Mesenchymal stem cell (in vitro differentiated cells and primary cell): ENCODE measurements at regions not wholly inside any gene's neighbourhood (a gene's known extent, or its start where the extent isn't known, plus 50 kb on each side); places are given as distances from the start of the nearest gene placed in this dataset.

Experiments used
- DNase-seq: peaks from one replicate; pipeline ENCODE4 v3.0.0-alpha.2; 2013
- H2AFZ ChIP-seq: one replicate; pipeline ENCODE4 v1.6.1; 2013; ENCODE audit warnings: low read depth, mild to moderate bottlenecking, control low read depth, inconsistent platforms, low read length, moderate library complexity
- H2AK5ac ChIP-seq: 2 replicates; pipeline ENCODE4 v1.6.1; 2013; ENCODE audit warnings: low read length, moderate library complexity, mild to moderate bottlenecking, inconsistent platforms; ENCODE audit not compliant: severe bottlenecking
- H2BK120ac ChIP-seq: one replicate; pipeline ENCODE4 v1.6.1; 2013; ENCODE audit warnings: low read depth, mild to moderate bottlenecking, inconsistent platforms, low read length, moderate library complexity
- H2BK12ac ChIP-seq, 2 experiments: one replicate each; pipeline ENCODE4 v1.6.1; 2013; ENCODE audit warnings: inconsistent platforms in 2 of 2, low read length in 2 of 2, mild to moderate bottlenecking in 2 of 2, moderate library complexity in 2 of 2, control low read depth in 1 of 2
- H2BK15ac ChIP-seq: one replicate; pipeline ENCODE4 v1.6.1; 2013; ENCODE audit warnings: mild to moderate bottlenecking, low read depth, inconsistent platforms; ENCODE audit not compliant: poor library complexity, severe bottlenecking
- H2BK5ac ChIP-seq: 2 replicates; pipeline ENCODE4 v1.6.1; 2013; ENCODE audit warnings: low read depth, mild to moderate bottlenecking, low read length, control low read depth, inconsistent platforms; ENCODE audit not compliant: poor library complexity, severe bottlenecking
- H3K14ac ChIP-seq, 2 experiments: one replicate each; pipeline ENCODE4 v1.6.1; 2013; ENCODE audit warnings: inconsistent platforms in 2 of 2, low read length in 2 of 2, control low read depth in 1 of 2, mild to moderate bottlenecking in 1 of 2, moderate library complexity in 1 of 2
- H3K18ac ChIP-seq, 2 experiments: one replicate each; pipeline ENCODE4 v1.6.1; 2013; ENCODE audit warnings: inconsistent platforms in 2 of 2, low read length in 2 of 2, control low read depth in 1 of 2, low read depth in 1 of 2, mild to moderate bottlenecking in 1 of 2
- H3K23ac ChIP-seq, 2 experiments: one replicate each; pipeline ENCODE4 v1.6.1; 2013; ENCODE audit warnings: inconsistent platforms in 2 of 2, low read length in 2 of 2, mild to moderate bottlenecking in 2 of 2, moderate library complexity in 2 of 2, control low read depth in 1 of 2
- H3K27ac ChIP-seq: 2 replicates; pipeline ENCODE4 v1.5.1; 2013; ENCODE audit warnings: mild to moderate bottlenecking, moderate library complexity, low read length, control low read depth, inconsistent platforms; ENCODE audit not compliant: poor library complexity, severe bottlenecking
- H3K27me3 ChIP-seq, 2 experiments: 2 replicates each; pipeline versions ENCODE4 v1.6.1 to v1.7.0; 2013; ENCODE audit warnings: low read length in 2 of 2, mild to moderate bottlenecking in 2 of 2, moderate library complexity in 2 of 2, control low read depth in 1 of 2, inconsistent platforms in 1 of 2; ENCODE audit not compliant: control insufficient read depth in 1 of 2, insufficient read depth in 1 of 2
- H3K36me3 ChIP-seq, 2 experiments: 2 replicates each; pipeline versions ENCODE4 v1.6.1 to v1.7.0; 2013; ENCODE audit warnings: low read length in 2 of 2, control low read depth in 1 of 2, inconsistent platforms in 1 of 2, low read depth in 1 of 2, mild to moderate bottlenecking in 1 of 2; ENCODE audit not compliant: insufficient read depth in 2 of 2, control insufficient read depth in 1 of 2
- H3K4ac ChIP-seq, 2 experiments: one replicate each; pipeline ENCODE4 v1.6.1; 2013; ENCODE audit warnings: inconsistent platforms in 2 of 2, low read length in 2 of 2, mild to moderate bottlenecking in 2 of 2, moderate library complexity in 2 of 2, control low read depth in 1 of 2, low read depth in 1 of 2
- H3K4me1 ChIP-seq: 2 replicates; pipeline ENCODE4 v1.6.1; 2013; ENCODE audit warnings: low read depth, low read length, control low read depth; ENCODE audit not compliant: control insufficient read depth, insufficient read depth
- H3K4me2 ChIP-seq: 2 replicates; pipeline ENCODE4 v1.6.1; 2013; ENCODE audit warnings: low read length, mild to moderate bottlenecking, inconsistent platforms; ENCODE audit not compliant: poor library complexity, severe bottlenecking
- H3K4me3 ChIP-seq, 2 experiments: 2 replicates each; pipeline versions ENCODE4 v1.5.1 to v1.7.0; 2013; ENCODE audit warnings: low read length in 2 of 2, mild to moderate bottlenecking in 2 of 2, control low read depth in 1 of 2, low read depth in 1 of 2; ENCODE audit not compliant: insufficient read depth in 1 of 2
- H3K79me1 ChIP-seq: replicated peaks from 2 replicates; pipeline ENCODE4 v1.6.1; 2013; ENCODE audit warnings: mild to moderate bottlenecking, control low read depth, low read length, inconsistent platforms; ENCODE audit not compliant: poor library complexity, severe bottlenecking
- H3K9ac ChIP-seq: 2 replicates; pipeline ENCODE4 v1.7.0; 2013; ENCODE audit warnings: mild to moderate bottlenecking, low read length, moderate library complexity
- H3K9me3 ChIP-seq: 2 replicates; pipeline ENCODE4 v1.7.0; 2013; ENCODE audit warnings: mild to moderate bottlenecking, low read length; ENCODE audit not compliant: control insufficient read depth
- H4K8ac ChIP-seq: one replicate; pipeline ENCODE4 v1.6.1; 2013; ENCODE audit warnings: inconsistent platforms, mild to moderate bottlenecking, low read length, moderate library complexity
- H4K91ac ChIP-seq: one replicate; pipeline ENCODE4 v1.6.1; 2013; ENCODE audit warnings: mild to moderate bottlenecking, low read length, inconsistent platforms
- whole genome bisulfite sequencing: methylation state at CpG from one replicate; pipeline ENCODE4 v1.1.7; 2013; ENCODE audit warnings: mixed read lengths; 5-methylcytosine and 5-hydroxymethylcytosine counted together

GRCh38 chr5:23963449-23963848, 456.0 kb downstream of the PRDM9 start:
- Histone ChIP-seq H3K27ac (no peak overlapping the region), H3K36me3 (no peaks in the 10 kb centered on the region), H4K8ac (no peak overlapping the region), H2BK5ac (no peak overlapping the region), H3K79me1 (no peaks in the 10 kb centered on the region), H4K91ac (no peak overlapping the region), H3K4ac (no peak overlapping the region), H3K4me1 (no peaks in the 10 kb centered on the region), H3K9me3 (peaks cover 5% of the 10 kb centered on the region), H3K18ac (no peak overlapping the region), H2AFZ (no peak overlapping the region), H3K4me3 (no peak overlapping the region), H2BK120ac (no peak overlapping the region), H3K14ac (no peak overlapping the region), H3K27me3 (no peaks in the 10 kb centered on the region), H2BK15ac (no peak overlapping the region), H3K9ac (no peak overlapping the region), H3K4me2 (no peak overlapping the region), H2AK5ac (no peak overlapping the region), H3K23ac (no peak overlapping the region), H2BK12ac (no peak overlapping the region)
- WGBS, result 76% methylated on average over 4 of the region's 5 CpGs
- DNase-seq, result no peak

GRCh38 chr5:23977365-23977764, 470.0 kb downstream of the PRDM9 start:
- Histone ChIP-seq H2BK15ac (no peak overlapping the region), H2AFZ (no peak overlapping the region), H3K36me3 (no peaks in the 10 kb centered on the region), H3K14ac (no peak overlapping the region), H3K4me1 (no peaks in the 10 kb centered on the region), H3K18ac (no peak overlapping the region), H4K8ac (no peak overlapping the region), H3K4me2 (no peak overlapping the region), H4K91ac (no peak overlapping the region), H2BK120ac (no peak overlapping the region), H2BK5ac (no peak overlapping the region), H2BK12ac (no peak overlapping the region), H3K4me3 (no peak overlapping the region), H3K79me1 (no peaks in the 10 kb centered on the region), H2AK5ac (no peak overlapping the region), H3K27ac (no peak overlapping the region), H3K23ac (no peak overlapping the region), H3K27me3 (no peaks in the 10 kb centered on the region), H3K9ac (no peak overlapping the region), H3K4ac (no peak overlapping the region), H3K9me3 (peaks cover 36% of the 10 kb centered on the region)
- DNase-seq, result no peak
- 69% methylated on average over 6 of the region's 6 CpGs for WGBS

DNA sequence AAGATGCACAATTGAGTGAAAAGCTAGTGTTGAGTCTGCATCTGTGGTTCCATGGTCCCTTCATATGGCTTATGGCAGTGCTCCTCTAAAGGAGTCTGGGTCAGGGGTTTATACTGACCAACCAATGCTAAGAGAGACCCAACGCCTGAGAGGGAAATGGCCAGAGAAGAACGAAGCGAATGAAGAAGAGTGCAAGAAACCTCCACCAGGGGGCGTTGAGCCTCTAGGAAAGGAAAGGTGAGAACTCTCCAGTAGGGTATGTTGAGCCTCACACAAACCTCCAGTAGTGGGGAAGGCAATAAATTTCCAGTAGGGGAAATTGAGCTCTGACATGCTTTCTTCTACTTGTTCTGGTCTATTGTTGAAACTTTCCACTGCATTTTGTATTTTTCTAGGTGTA, 470.6 kb downstream of the PRDM9 start:
- no peak overlapping the region for H4K91ac ChIP-seq
- H3K18ac ChIP-seq, result no peak overlapping the region
- H2BK5ac ChIP-seq, result no peak overlapping the region
- H3K36me3 ChIP-seq, result no peaks in the 10 kb centered on the region
- no peak overlapping the region for H3K4me3 ChIP-seq
- no peaks in the 10 kb centered on the region for H3K4me1 ChIP-seq
- no peak overlapping the region for H3K9ac ChIP-seq
- H3K79me1 ChIP-seq, result no peaks in the 10 kb centered on the region
- no peak overlapping the region for H3K4me2 ChIP-seq
- no peaks in the 10 kb centered on the region for H3K27me3 ChIP-seq
- no peak overlapping the region for H2BK15ac ChIP-seq
- H2AK5ac ChIP-seq, result no peak overlapping the region
- no peak overlapping the region for H2BK120ac ChIP-seq
- no peak overlapping the region for H4K8ac ChIP-seq
- H3K23ac ChIP-seq, result no peak overlapping the region
- peaks cover 36% of the 10 kb centered on the region for H3K9me3 ChIP-seq
- no peak overlapping the region for H3K4ac ChIP-seq
- WGBS, result 61% methylated on average over 4 of the region's 4 CpGs
- H3K14ac ChIP-seq, result no peak overlapping the region
- DNase-seq, result peak; percentile 8
- no peak overlapping the region for H3K27ac ChIP-seq
- no peak overlapping the region for H2BK12ac ChIP-seq
- H2AFZ ChIP-seq, result no peak overlapping the region

DNA sequence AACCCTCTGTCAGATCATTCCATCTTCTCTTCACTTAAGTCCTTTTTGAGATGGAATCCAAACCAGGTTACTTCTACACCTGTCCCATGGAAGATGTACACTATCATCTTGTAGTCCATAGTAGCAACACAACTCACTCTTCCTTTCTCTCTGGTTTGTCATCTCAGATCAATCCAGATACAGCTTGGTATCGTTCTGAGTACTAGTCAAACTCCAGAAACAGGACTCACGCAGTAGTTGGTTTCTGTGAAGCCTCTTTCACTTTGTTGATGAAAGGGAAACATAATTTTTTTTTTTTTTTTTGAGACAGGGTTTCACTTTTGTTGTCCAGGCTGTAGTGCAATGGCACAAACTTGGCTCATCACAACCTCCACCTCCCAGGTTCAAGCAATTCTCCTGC, 484.0 kb downstream of the PRDM9 start:
- Histone ChIP-seq H3K4me1 (no peaks in the 10 kb centered on the region), H2BK15ac (no peak overlapping the region), H2AK5ac (no peak overlapping the region), H3K27me3 (no peaks in the 10 kb centered on the region), H3K14ac (no peak overlapping the region), H3K4me3 (no peak overlapping the region), H3K9ac (no peak overlapping the region), H2BK5ac (no peak overlapping the region), H3K36me3 (no peaks in the 10 kb centered on the region), H2BK120ac (no peak overlapping the region), H4K8ac (no peak overlapping the region), H3K9me3 (no peaks in the 10 kb centered on the region), H2BK12ac (no peak overlapping the region), H4K91ac (no peak overlapping the region), H3K18ac (no peak overlapping the region), H2AFZ (no peak overlapping the region), H3K23ac (no peak overlapping the region), H3K79me1 (no peaks in the 10 kb centered on the region), H3K4me2 (no peak overlapping the region), H3K27ac (no peak overlapping the region), H3K4ac (no peak overlapping the region)
- whole genome bisulfite sequencing, result 100% methylated on average over 2 of the region's 2 CpGs
- DNase-seq, result no peak
